GM12873 (cell line): ENCODE measurements at regions not wholly inside any gene's neighbourhood (a gene's known extent, or its start where the extent isn't known, plus 50 kb on each side); places are given as distances from the start of the nearest gene placed in this dataset.

ENCODE experiments used
- CTCF ChIP-seq: IDR thresholded peaks from 2 replicates; pipeline ENCODE4 v1.5.1; 2012; ENCODE audit warnings: low read depth, mild to moderate bottlenecking, moderate library complexity, low read length, control low read depth; ENCODE audit not compliant: insufficient read depth; ENCODE audit errors: missing control alignments

GRCh38 chr15:66928101-66928500, 137.3 kb upstream of the SMAD3 start:
- no peak for TF ChIP-seq CTCF

GRCh38 chr15:66928784-66929183, 136.6 kb upstream of the SMAD3 start:
- TF ChIP-seq CTCF = no peak

GRCh38 chr15:66929843-66930402, 135.5 kb upstream of the SMAD3 start:
- no peak for TF ChIP-seq CTCF

GRCh38 chr15:66931768-66932633, 133.4 kb upstream of the SMAD3 start:
- TF ChIP-seq CTCF = no peak

- TF ChIP-seq CTCF = no peak
These were observed 132.8 kb upstream of the SMAD3 start for GRCh38 chr15:66932634-66933024.

GRCh38 chr15:66933932-66934867, 131.2 kb upstream of the SMAD3 start:
- no peak for TF ChIP-seq CTCF

GRCh38 chr15:66934868-66935520, 130.4 kb upstream of the SMAD3 start:
- no peak for TF ChIP-seq CTCF
